ENCODE measurements at regions not wholly inside any gene's neighbourhood (a gene's known extent, or its start where the extent isn't known, plus 50 kb on each side); places are given as distances from the start of the nearest gene placed in this dataset.

DNA sequence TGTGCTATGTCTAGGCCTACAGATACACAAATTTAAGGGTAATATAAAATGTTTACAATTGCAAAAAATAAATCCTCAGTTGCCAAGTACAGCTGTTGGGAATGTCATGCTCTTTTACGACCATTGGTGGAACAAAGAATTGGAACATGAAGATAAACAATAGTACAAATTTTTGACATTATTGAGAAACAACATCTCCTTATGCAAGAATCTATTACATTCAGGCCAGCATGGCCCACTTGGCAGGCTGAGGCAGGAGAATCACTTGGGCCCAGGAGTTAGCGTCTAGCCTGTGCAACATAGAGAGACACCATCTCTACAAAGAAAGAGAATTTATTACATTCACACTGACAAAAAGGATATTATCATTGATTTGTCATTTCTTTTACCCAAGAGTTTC lies 135.9 kb upstream of the NTF3 start:
- Mint-ChIP-seq H3K36me3 (no peaks in the 10 kb centered on the region), H3K27me3 (no peaks in the 10 kb centered on the region), H3K4me1 (no peaks in the 10 kb centered on the region), H3K4me3 (no peak overlapping the region), H3K9me3 (no peaks in the 10 kb centered on the region), H3K27ac (no peak overlapping the region)
- CTCF ChIA-PET, result no interaction called here
- DNase-seq, result no peak

DNA sequence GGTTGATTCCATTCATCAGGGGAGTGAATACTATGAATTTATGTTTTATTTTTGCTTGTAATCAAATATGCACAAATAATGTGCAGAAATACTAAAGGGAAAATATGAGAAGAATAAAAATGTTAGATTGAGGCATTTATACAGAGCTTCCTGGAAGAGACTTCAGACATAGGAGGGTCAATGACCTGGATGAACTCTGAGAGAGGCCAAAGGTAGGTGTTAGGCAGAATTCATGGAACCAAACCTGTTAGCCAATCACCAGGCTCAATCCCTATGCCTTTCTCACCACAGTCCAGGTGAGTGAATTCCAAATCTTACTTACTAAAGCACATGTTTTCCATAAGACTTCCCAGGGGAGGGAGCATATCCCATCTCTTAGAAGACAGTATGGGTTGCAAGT lies 130.4 kb upstream of the NTF3 start:
- no peak overlapping the region for H3K4me3 Mint-ChIP-seq
- H3K36me3 Mint-ChIP-seq, result no peaks in the 10 kb centered on the region
- H3K27ac Mint-ChIP-seq, result no peak overlapping the region
- H3K9me3 Mint-ChIP-seq, result no peaks in the 10 kb centered on the region
- no peak for DNase-seq
- no peaks in the 10 kb centered on the region for H3K27me3 Mint-ChIP-seq
- H3K4me1 Mint-ChIP-seq, result no peaks in the 10 kb centered on the region
- CTCF ChIA-PET, result no interaction called here

GRCh38 chr12:5305425-5305824 lies 126.5 kb upstream of the NTF3 start:
- Mint-ChIP-seq H3K4me1 (no peaks in the 10 kb centered on the region), H3K27ac (no peak overlapping the region), H3K27me3 (no peaks in the 10 kb centered on the region), H3K36me3 (no peaks in the 10 kb centered on the region), H3K4me3 (no peak overlapping the region), H3K9me3 (no peaks in the 10 kb centered on the region)
- DNase-seq, result no peak
- CTCF ChIA-PET, result no interaction called here

DNA sequence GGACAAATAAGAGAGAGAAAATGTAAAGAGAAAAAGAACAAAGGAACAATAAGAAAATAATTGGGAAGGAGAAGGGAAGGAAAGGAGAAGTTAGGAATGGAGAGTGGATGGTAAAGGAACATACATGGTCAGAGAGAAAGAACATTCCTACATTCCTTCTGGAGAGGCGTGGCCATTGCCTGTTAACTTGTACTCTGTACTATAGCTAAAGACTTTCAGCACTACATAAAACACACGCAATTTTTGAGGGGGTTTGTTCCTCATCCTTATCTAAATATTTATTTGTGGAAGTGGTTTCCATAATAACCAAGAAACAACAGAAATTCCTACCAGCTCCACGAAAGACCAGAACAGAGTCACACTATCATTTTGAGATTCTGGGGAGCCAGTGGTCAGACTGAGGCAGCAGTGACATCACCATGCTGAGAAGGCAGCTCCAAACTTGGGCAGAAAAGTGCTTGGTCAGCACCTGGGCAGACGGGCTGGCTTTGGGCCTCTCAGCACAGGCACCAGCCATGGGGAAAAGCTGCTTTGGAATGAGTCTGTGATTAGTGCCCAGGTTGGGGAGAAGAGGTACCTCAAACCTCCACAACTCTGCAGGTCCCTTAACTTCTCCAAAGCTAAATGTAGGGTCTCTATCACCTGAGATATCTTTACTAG lies 125.9 kb upstream of the NTF3 start:
- H3K4me1 Mint-ChIP-seq, result no peaks in the 10 kb centered on the region
- no peaks in the 10 kb centered on the region for H3K36me3 Mint-ChIP-seq
- H3K9me3 Mint-ChIP-seq, result no peaks in the 10 kb centered on the region
- no peak overlapping the region for H3K27ac Mint-ChIP-seq
- no peak for DNase-seq
- CTCF ChIA-PET, result no interaction called here
- H3K4me3 Mint-ChIP-seq, result no peak overlapping the region
- H3K27me3 Mint-ChIP-seq, result no peaks in the 10 kb centered on the region

DNA sequence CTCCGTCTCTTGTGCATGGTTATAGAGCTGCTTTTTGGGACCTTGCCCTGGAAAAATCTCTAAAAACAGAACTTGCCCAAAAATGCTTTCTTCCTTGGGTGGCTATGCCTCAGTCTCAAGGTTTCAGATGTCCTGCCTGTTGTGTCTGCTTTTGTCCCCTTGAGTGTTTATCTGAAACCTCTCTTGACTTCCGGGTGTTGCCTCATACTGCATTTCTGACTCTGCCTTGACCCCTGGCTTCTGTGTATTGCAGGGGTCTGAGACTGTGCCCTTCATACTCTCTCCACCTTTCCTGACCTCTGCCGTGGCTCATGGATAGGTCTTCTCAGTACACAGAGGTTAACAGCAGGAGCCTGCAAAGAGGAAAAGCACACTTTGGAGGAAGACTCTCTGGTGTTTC lies 124.8 kb upstream of the NTF3 start:
- no peak for DNase-seq
- Mint-ChIP-seq H3K27me3 (no peaks in the 10 kb centered on the region), H3K9me3 (no peaks in the 10 kb centered on the region), H3K36me3 (no peaks in the 10 kb centered on the region), H3K27ac (no peak overlapping the region), H3K4me1 (no peaks in the 10 kb centered on the region), H3K4me3 (no peak overlapping the region)
- CTCF ChIA-PET, result no interaction called here

GRCh38 chr12:5308216-5308615 lies 123.7 kb upstream of the NTF3 start:
- peaks cover under 1% of the 10 kb centered on the region for H3K9me3 Mint-ChIP-seq
- no peaks in the 10 kb centered on the region for H3K4me1 Mint-ChIP-seq
- H3K36me3 Mint-ChIP-seq, result no peaks in the 10 kb centered on the region
- no peak overlapping the region for H3K27ac Mint-ChIP-seq
- H3K27me3 Mint-ChIP-seq, result no peaks in the 10 kb centered on the region
- no peak for DNase-seq
- CTCF ChIA-PET, result no interaction called here
- no peak overlapping the region for H3K4me3 Mint-ChIP-seq

- no peak overlapping the region for H3K4me3 Mint-ChIP-seq
- H3K4me1 Mint-ChIP-seq, result no peaks in the 10 kb centered on the region
- H3K9me3 Mint-ChIP-seq, result peaks cover 3% of the 10 kb centered on the region
- no peak overlapping the region for H3K27ac Mint-ChIP-seq
- no peaks in the 10 kb centered on the region for H3K27me3 Mint-ChIP-seq
- no peak for DNase-seq
- no peaks in the 10 kb centered on the region for H3K36me3 Mint-ChIP-seq
- CTCF ChIA-PET, result no interaction called here
Measured at GRCh38 chr12:5308996-5309395, 122.9 kb upstream of the NTF3 start.

GRCh38 chr12:5309654-5310053 lies 122.3 kb upstream of the NTF3 start:
- CTCF ChIA-PET, result no interaction called here
- H3K9me3 Mint-ChIP-seq, result peaks cover 3% of the 10 kb centered on the region
- no peak overlapping the region for H3K27ac Mint-ChIP-seq
- H3K4me1 Mint-ChIP-seq, result no peaks in the 10 kb centered on the region
- no peak for DNase-seq
- H3K4me3 Mint-ChIP-seq, result no peak overlapping the region
- no peaks in the 10 kb centered on the region for H3K27me3 Mint-ChIP-seq
- no peaks in the 10 kb centered on the region for H3K36me3 Mint-ChIP-seq

GRCh38 chr12:5310151-5310550 lies 121.8 kb upstream of the NTF3 start:
- H3K4me1 Mint-ChIP-seq, result no peaks in the 10 kb centered on the region
- H3K36me3 Mint-ChIP-seq, result no peaks in the 10 kb centered on the region
- H3K9me3 Mint-ChIP-seq, result peaks cover 3% of the 10 kb centered on the region
- H3K27ac Mint-ChIP-seq, result no peak overlapping the region
- H3K4me3 Mint-ChIP-seq, result no peak overlapping the region
- DNase-seq, result no peak
- CTCF ChIA-PET, result no interaction called here
- no peaks in the 10 kb centered on the region for H3K27me3 Mint-ChIP-seq

- no peak overlapping the region for H3K4me3 Mint-ChIP-seq
- H3K4me1 Mint-ChIP-seq, result no peaks in the 10 kb centered on the region
- DNase-seq, result no peak
- H3K9me3 Mint-ChIP-seq, result peaks cover 3% of the 10 kb centered on the region
- CTCF ChIA-PET, result no interaction called here
- H3K36me3 Mint-ChIP-seq, result no peaks in the 10 kb centered on the region
- no peak overlapping the region for H3K27ac Mint-ChIP-seq
- no peaks in the 10 kb centered on the region for H3K27me3 Mint-ChIP-seq
Measured at GRCh38 chr12:5317556-5317955, 114.4 kb upstream of the NTF3 start.

DNA sequence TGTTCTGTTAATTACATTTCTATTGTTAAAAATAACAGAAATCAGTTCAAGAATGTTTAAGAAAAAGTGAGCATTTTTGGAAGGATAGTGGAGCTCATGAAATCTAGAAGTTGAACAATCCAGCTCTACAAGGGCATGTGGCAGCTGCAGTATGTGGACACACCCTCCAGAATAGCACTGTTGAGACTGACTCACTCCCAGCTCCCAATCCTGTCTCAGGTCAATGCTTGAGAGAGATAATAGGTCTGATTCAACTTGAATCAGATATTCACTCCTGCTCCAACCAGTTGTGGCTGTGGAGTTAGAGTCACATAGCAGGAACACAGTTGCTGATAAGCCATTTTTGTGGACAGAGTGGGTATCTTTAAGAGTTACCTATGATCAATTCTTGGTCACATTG lies 113.0 kb upstream of the NTF3 start:
- Mint-ChIP-seq H3K4me3 (no peak overlapping the region), H3K9me3 (no peaks in the 10 kb centered on the region), H3K4me1 (no peaks in the 10 kb centered on the region), H3K27ac (no peak overlapping the region), H3K27me3 (no peaks in the 10 kb centered on the region), H3K36me3 (no peaks in the 10 kb centered on the region)
- CTCF ChIA-PET, result no interaction called here
- DNase-seq, result no peak

DNA sequence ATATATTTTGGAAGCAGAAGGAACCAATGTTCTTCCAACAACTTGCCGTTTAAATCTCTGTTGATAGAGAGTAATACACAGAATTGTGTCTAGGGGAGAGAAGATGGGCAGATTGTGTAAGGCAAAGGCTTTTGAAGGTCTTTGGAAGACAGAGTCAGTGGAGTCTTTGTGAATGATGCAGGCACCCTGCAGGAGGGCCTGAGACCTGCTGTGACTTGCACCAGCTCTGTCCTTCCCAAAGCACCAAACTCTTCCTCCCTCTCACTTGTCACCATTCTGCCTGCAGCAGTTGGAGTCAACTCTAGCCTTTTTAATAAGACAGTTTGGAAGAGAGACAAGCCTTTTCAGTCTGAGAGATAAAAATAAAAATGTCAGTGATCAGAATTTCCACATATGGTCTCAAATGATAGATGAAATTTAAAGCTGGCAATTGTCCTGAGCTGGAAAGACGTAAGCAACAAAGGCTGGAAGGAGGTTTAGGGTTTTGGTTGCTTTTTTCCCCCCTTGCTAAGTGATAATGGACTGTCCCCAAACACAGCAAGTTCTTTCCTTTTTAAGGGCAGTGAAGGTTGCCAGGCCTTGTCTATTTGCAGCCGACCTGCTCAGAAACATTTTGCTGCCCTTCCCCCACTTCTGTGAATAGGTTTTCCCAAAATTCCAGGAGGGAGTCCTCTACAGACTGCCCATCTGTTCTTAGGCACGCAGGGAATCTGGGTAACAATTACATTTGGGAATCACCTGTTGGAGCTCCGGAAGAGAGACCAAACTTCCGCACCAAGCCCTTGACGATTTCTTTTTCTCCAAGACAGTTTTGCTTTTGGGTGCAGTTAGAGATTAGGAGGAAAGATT lies 103.0 kb upstream of the NTF3 start:
- H3K9me3 Mint-ChIP-seq, result no peaks in the 10 kb centered on the region
- no peaks in the 10 kb centered on the region for H3K36me3 Mint-ChIP-seq
- H3K4me3 Mint-ChIP-seq, result no peak overlapping the region
- no peak for DNase-seq
- CTCF ChIA-PET, result no interaction called here
- H3K4me1 Mint-ChIP-seq, result no peaks in the 10 kb centered on the region
- H3K27ac Mint-ChIP-seq, result no peak overlapping the region
- H3K27me3 Mint-ChIP-seq, result peaks cover 3% of the 10 kb centered on the region

GRCh38 chr12:5332551-5332950 lies 99.4 kb upstream of the NTF3 start:
- CTCF ChIA-PET, result no interaction called here
- no peak overlapping the region for H3K27ac Mint-ChIP-seq
- peaks cover 3% of the 10 kb centered on the region for H3K27me3 Mint-ChIP-seq

GRCh38 chr12:5333096-5333495 lies 98.8 kb upstream of the NTF3 start:
- peaks cover 3% of the 10 kb centered on the region for H3K27me3 Mint-ChIP-seq
- H3K4me3 Mint-ChIP-seq, result no peak overlapping the region
- H3K4me1 Mint-ChIP-seq, result no peaks in the 10 kb centered on the region
- no peaks in the 10 kb centered on the region for H3K9me3 Mint-ChIP-seq
- no peaks in the 10 kb centered on the region for H3K36me3 Mint-ChIP-seq
- no peak overlapping the region for H3K27ac Mint-ChIP-seq
- CTCF ChIA-PET, result no interaction called here
- DNase-seq, result no peak

More at GRCh38 chr12:5332551-5332950, 99.4 kb upstream of the NTF3 start:
- no peaks in the 10 kb centered on the region for H3K9me3 Mint-ChIP-seq
- H3K36me3 Mint-ChIP-seq, result no peaks in the 10 kb centered on the region
- no peaks in the 10 kb centered on the region for H3K4me1 Mint-ChIP-seq
- no peak overlapping the region for H3K4me3 Mint-ChIP-seq
- DNase-seq, result no peak

GRCh38 chr12:5335069-5335468 lies 96.8 kb upstream of the NTF3 start:
- DNase-seq, result no peak
- no peaks in the 10 kb centered on the region for H3K4me1 Mint-ChIP-seq
- peaks cover 3% of the 10 kb centered on the region for H3K27me3 Mint-ChIP-seq
- CTCF ChIA-PET, result no interaction called here
- no peak overlapping the region for H3K4me3 Mint-ChIP-seq
- no peaks in the 10 kb centered on the region for H3K36me3 Mint-ChIP-seq
- no peak overlapping the region for H3K27ac Mint-ChIP-seq
- H3K9me3 Mint-ChIP-seq, result no peaks in the 10 kb centered on the region
